ENCODE measurements at regions not wholly inside any gene's neighbourhood (a gene's known extent, or its start where the extent isn't known, plus 50 kb on each side); places are given as distances from the start of the nearest gene placed in this dataset.

DNA sequence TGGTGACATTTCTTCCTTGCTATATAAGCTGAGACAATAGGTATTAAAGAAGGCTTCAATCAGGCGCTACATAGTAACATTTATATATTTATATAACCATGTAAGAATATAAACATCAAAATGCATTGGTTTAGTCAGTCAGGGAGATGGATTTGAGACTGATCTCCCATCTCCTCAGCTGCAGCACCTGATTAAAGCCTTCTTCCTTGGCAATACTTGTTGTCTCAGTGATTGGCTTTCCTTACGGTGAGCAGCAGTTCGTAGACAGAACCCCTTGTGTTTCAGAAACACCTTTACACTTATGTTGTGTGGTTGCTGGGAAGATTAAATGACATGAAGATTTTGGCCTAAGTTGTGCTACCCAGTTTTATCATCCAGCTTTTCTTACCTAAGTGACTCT lies 323.3 kb upstream of the DUSP10 start:
- TF ChIP-seq, protein P1, sequence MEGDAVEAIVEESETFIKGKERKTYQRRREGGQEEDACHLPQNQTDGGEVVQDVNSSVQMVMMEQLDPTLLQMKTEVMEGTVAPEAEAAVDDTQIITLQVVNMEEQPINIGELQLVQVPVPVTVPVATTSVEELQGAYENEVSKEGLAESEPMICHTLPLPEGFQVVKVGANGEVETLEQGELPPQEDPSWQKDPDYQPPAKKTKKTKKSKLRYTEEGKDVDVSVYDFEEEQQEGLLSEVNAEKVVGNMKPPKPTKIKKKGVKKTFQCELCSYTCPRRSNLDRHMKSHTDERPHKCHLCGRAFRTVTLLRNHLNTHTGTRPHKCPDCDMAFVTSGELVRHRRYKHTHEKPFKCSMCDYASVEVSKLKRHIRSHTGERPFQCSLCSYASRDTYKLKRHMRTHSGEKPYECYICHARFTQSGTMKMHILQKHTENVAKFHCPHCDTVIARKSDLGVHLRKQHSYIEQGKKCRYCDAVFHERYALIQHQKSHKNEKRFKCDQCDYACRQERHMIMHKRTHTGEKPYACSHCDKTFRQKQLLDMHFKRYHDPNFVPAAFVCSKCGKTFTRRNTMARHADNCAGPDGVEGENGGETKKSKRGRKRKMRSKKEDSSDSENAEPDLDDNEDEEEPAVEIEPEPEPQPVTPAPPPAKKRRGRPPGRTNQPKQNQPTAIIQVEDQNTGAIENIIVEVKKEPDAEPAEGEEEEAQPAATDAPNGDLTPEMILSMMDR (conservative IDR thresholded peaks at IDR 0.05), result no peak
- TF ChIP-seq EZH2 (IDR thresholded peaks at IDR 0.05; ENCODE audit: low read depth), result no peak

All from PC-9 (cell line).